Stimulated activated naive CD8-positive, alpha-beta T cell treated with anti-CD3 and anti-CD28 coated beads, Interleukin-15, amount 100 ng/mL, for 72 hours (primary cell): ENCODE measurements at regions not wholly inside any gene's neighbourhood (a gene's known extent, or its start where the extent isn't known, plus 50 kb on each side); places are given as distances from the start of the nearest gene placed in this dataset.

Source experiments
- ATAC-seq: fragments of 150-1000 bp; cut with Tn5 transposase; 2 replicates; pipeline ENCODE4 v1.10.0; 2021; ENCODE audit warnings: mild to moderate bottlenecking, moderate library complexity
- DNase-seq, 2 donors: peaks; one replicate each; pipeline ENCODE4 v3.0.0; 2021 to 2022
- H3K27ac Mint-ChIP-seq, 2 donors: one replicate each; pipeline ENCODE4 v1.8.0; 2022; ENCODE audit warnings: mild to moderate bottlenecking in 2 of 2, mixed read lengths in 2 of 2, moderate library complexity in 2 of 2
- H3K27me3 Mint-ChIP-seq: one replicate; pipeline ENCODE4 v1.8.0; 2022; ENCODE audit warnings: mixed read lengths
- H3K4me1 Mint-ChIP-seq: one replicate; pipeline ENCODE4 v1.8.0; 2022; ENCODE audit warnings: mild to moderate bottlenecking, mixed read lengths
- H3K4me3 Mint-ChIP-seq, 2 donors: one replicate each; pipeline ENCODE4 v1.8.0; 2022; ENCODE audit warnings: mild to moderate bottlenecking in 2 of 2, mixed read lengths in 2 of 2, moderate library complexity in 1 of 2
- H3K9me3 Mint-ChIP-seq, 2 donors: one replicate each; pipeline ENCODE4 v1.8.0; 2022; ENCODE audit warnings: mixed read lengths in 2 of 2

GRCh38 chr4:19729886-19730651, 521.6 kb upstream of the SLIT2 start:
- ATAC-seq (no peak), DNase-seq (no peak)
- no peak overlapping the region for H3K27ac Mint-ChIP-seq
- no peaks in the 10 kb centered on the region for H3K27me3 Mint-ChIP-seq
- no peaks in the 10 kb centered on the region for H3K4me1 Mint-ChIP-seq
- H3K4me3 Mint-ChIP-seq: no peak overlapping the region
- peaks cover 9 to 17% of the 10 kb centered on the region in 2 donors for H3K9me3 Mint-ChIP-seq

DNA sequence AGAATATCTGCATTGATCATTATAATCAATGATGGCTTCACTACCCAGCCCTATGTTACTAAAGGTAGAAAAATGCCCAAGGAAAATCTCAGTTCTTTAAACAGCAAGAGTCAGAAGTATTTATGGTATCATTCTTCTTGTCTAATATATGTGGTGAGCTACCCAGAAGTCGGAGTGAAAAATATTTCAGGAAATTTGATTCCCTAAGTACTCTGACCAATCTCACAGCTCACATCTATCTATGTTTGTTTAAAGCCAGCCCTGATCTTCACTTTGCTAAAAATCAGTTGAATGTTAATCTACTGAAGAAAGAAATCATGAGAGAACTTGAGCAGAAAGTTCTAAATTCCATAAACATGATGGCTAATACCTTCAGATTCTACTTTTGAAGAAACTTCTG, 522.9 kb upstream of the SLIT2 start:
- H3K27ac Mint-ChIP-seq: no peak overlapping the region
- DNase-seq (no peak), ATAC-seq (no peak)
- no peaks in the 10 kb centered on the region for H3K4me1 Mint-ChIP-seq
- peaks cover 5 to 11% of the 10 kb centered on the region in 2 donors for H3K9me3 Mint-ChIP-seq
- H3K4me3 Mint-ChIP-seq: no peak overlapping the region
- H3K27me3 Mint-ChIP-seq: no peaks in the 10 kb centered on the region

DNA sequence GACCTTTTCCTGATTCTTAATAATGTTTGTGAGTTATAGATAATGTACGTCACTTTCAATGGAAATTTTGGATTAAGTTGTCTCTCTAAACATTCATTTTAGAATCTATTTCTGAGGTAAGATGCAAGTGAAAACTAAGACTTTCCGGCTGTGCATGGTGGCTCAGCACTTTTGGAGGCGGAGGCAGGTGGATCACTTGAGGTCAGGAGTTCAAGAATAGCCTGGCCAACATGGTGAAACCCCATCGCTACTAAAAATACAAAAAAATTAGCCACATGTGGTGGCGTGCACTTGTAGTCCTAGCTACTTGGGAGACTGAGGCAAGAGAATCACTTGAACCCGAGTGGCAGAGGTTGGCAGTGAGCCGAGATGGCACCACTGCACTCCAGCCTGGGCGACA, 524.6 kb upstream of the SLIT2 start:
- Mint-ChIP-seq H3K27me3 (no peaks in the 10 kb centered on the region), H3K4me3 (no peak overlapping the region), H3K27ac (no peak overlapping the region), H3K4me1 (no peaks in the 10 kb centered on the region), H3K9me3 (peaks cover 14 to 23% of the 10 kb centered on the region in 2 donors)
- ATAC-seq: no peak
- no peak for DNase-seq

GRCh38 chr4:19725130-19725529, 526.6 kb upstream of the SLIT2 start:
- no peak for DNase-seq
- H3K9me3 Mint-ChIP-seq: peaks cover 17 to 19% of the 10 kb centered on the region in 2 donors

GRCh38 chr4:19722404-19722803, 529.3 kb upstream of the SLIT2 start:
- Mint-ChIP-seq H3K27ac (no peak overlapping the region), H3K27me3 (no peaks in the 10 kb centered on the region), H3K9me3 (peaks cover 12 to 23% of the 10 kb centered on the region in 2 donors), H3K4me3 (no peak overlapping the region), H3K4me1 (no peaks in the 10 kb centered on the region)
- ATAC-seq: no peak
- DNase-seq: no peak

More at GRCh38 chr4:19725130-19725529, 526.6 kb upstream of the SLIT2 start:
- Mint-ChIP-seq H3K4me1 (no peaks in the 10 kb centered on the region), H3K4me3 (no peak overlapping the region), H3K27me3 (no peaks in the 10 kb centered on the region), H3K27ac (no peak overlapping the region)
- ATAC-seq: no peak

DNA sequence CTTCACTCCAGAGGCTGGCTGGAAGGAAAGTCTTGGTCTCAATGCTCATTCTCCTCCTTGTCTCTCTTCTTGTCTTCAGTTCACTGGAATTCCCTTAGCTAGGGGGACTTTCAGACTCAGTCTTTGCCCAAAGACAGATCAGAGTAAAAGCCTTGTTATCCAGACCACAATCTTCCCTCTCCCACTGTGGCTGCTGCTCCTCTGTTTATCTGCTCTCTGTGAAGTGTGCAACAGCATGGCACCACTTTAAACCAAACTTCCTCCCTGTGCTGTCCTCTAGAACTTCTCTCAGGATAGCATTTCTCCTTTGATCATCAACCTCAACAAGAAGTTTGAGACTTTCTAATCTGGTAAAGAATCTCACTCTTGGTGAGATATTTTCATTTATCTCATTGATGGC, 530.1 kb upstream of the SLIT2 start:
- ATAC-seq: no peak
- no peak for DNase-seq
- Mint-ChIP-seq H3K27me3 (no peaks in the 10 kb centered on the region), H3K27ac (no peak overlapping the region), H3K4me3 (no peak overlapping the region), H3K9me3 (peaks cover 12 to 23% of the 10 kb centered on the region in 2 donors), H3K4me1 (no peaks in the 10 kb centered on the region)

GRCh38 chr4:19720610-19721009, 531.1 kb upstream of the SLIT2 start:
- H3K27me3 Mint-ChIP-seq: no peaks in the 10 kb centered on the region
- H3K27ac Mint-ChIP-seq: no peak overlapping the region
- ATAC-seq (no peak), DNase-seq (no peak)
- H3K9me3 Mint-ChIP-seq: peaks cover 12 to 19% of the 10 kb centered on the region in 2 donors
- no peaks in the 10 kb centered on the region for H3K4me1 Mint-ChIP-seq
- no peak overlapping the region for H3K4me3 Mint-ChIP-seq

- Mint-ChIP-seq H3K4me1 (no peaks in the 10 kb centered on the region), H3K4me3 (no peak overlapping the region)
- ATAC-seq: no peak
Measured at GRCh38 chr4:19720190-19720589, 531.5 kb upstream of the SLIT2 start.

GRCh38 chr4:19711871-19712270, 539.8 kb upstream of the SLIT2 start:
- H3K4me3 Mint-ChIP-seq: no peak overlapping the region
- ATAC-seq: no peak
- no peaks in the 10 kb centered on the region for H3K27me3 Mint-ChIP-seq
- peaks cover 18 to 24% of the 10 kb centered on the region in 2 donors for H3K9me3 Mint-ChIP-seq
- no peak overlapping the region for H3K27ac Mint-ChIP-seq
- no peaks in the 10 kb centered on the region for H3K4me1 Mint-ChIP-seq
- no peak for DNase-seq

More at GRCh38 chr4:19720190-19720589, 531.5 kb upstream of the SLIT2 start:
- DNase-seq: no peak
- no peak overlapping the region for H3K27ac Mint-ChIP-seq
- no peaks in the 10 kb centered on the region for H3K27me3 Mint-ChIP-seq
- H3K9me3 Mint-ChIP-seq: peaks cover 12 to 19% of the 10 kb centered on the region in 2 donors

DNA sequence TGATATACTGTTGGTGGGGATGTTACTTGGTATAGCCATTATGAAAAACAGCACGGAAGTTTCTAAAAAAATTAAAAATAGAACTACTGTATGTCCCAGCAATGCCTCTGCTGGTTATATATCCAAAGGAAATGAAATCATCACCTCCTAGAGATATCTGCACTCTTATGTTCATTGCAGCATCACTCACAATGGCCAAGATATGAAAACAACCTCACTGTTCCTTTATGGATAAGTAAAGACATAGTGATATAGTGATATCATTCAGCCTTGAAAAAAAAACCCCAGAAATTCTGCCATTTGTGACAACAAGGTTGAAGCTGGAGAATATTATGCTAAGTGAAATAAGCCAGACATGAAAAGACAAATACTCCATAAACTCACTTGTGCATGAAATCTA, 543.8 kb upstream of the SLIT2 start:
- no peak overlapping the region for H3K4me3 Mint-ChIP-seq
- ATAC-seq (no peak), DNase-seq (no peak)
- no peaks in the 10 kb centered on the region for H3K27me3 Mint-ChIP-seq
- H3K27ac Mint-ChIP-seq: no peak overlapping the region
- H3K9me3 Mint-ChIP-seq: peaks cover 19% of the 10 kb centered on the region in 2 donors
- H3K4me1 Mint-ChIP-seq: no peaks in the 10 kb centered on the region

DNA sequence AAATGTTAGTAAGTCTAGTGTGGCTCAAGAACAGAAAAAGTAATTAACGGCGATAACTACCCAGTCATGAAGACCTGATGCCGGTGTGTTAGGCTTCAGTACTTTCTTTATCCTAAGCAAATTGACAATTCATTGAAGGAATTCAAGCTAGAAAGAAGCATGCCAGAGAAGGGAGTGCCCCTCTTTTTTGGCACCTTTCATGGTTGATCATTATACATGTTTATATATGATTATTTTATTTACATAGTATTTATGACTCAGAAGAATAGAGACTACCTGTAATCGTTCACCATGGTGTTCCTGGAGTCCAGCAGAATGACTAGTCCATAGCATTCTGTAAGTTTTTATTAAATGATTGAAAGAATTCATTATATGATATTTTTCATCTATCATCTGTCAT, 548.3 kb upstream of the SLIT2 start:
- no peak for ATAC-seq
- no peak for DNase-seq
- H3K27ac Mint-ChIP-seq: no peak overlapping the region
- no peaks in the 10 kb centered on the region for H3K27me3 Mint-ChIP-seq
- peaks cover 14 to 19% of the 10 kb centered on the region in 2 donors for H3K9me3 Mint-ChIP-seq
- H3K4me3 Mint-ChIP-seq: no peak overlapping the region
- no peaks in the 10 kb centered on the region for H3K4me1 Mint-ChIP-seq

DNA sequence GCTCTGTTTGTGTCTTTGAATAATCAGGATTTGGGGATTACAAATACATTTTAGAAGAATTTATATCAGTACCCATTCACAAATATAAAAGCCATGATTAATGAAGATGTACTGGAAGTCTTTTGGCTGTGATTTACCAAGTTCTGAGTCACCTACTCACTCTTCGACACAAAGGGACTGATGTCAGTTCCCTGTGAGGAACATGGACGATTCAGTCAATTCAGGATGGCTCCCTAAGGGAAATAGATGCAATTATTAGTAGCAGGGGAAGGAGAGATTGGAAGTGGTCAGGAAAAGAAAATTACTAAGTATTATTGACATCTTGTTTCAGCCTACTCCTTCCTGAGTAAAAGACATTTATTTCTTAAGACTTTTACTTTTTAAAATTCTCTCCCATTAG, 550.7 kb upstream of the SLIT2 start:
- H3K27me3 Mint-ChIP-seq: no peaks in the 10 kb centered on the region
- ATAC-seq (no peak), DNase-seq (no peak)
- no peaks in the 10 kb centered on the region for H3K4me1 Mint-ChIP-seq
- no peak overlapping the region for H3K4me3 Mint-ChIP-seq
- peaks cover 10 to 23% of the 10 kb centered on the region in 2 donors for H3K9me3 Mint-ChIP-seq
- H3K27ac Mint-ChIP-seq: no peak overlapping the region

- H3K4me1 Mint-ChIP-seq: no peaks in the 10 kb centered on the region
- H3K27me3 Mint-ChIP-seq: no peaks in the 10 kb centered on the region
- ATAC-seq: no peak
- H3K4me3 Mint-ChIP-seq: no peak overlapping the region
- H3K27ac Mint-ChIP-seq: no peak overlapping the region
- peaks cover 4 to 21% of the 10 kb centered on the region in 2 donors for H3K9me3 Mint-ChIP-seq
- DNase-seq: no peak
Measured at GRCh38 chr4:19698961-19699360, 552.7 kb upstream of the SLIT2 start.

DNA sequence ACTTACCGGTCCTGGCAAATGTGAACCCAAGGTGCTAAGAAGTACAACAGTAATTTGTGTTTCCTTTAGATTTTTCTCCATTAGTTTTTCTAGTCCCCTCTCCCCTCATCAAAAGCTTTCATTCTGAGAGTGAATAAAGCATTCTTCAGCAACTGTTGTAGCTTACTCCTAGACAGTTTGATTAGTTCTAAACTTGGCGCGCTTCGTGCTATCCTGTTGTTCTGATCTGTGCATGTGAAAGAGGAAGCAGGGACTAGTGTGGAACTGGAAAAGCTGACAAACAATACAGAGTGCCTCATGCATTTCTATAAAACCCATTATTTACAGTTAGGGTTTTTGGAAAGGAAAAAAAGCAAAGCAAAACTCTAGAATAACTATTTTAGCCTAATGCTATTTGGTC, 556.9 kb upstream of the SLIT2 start:
- no peak overlapping the region for H3K27ac Mint-ChIP-seq
- no peak for DNase-seq
- H3K4me1 Mint-ChIP-seq: no peaks in the 10 kb centered on the region
- no peak for ATAC-seq
- peaks cover 0 to 21% of the 10 kb centered on the region in 2 donors for H3K9me3 Mint-ChIP-seq
- H3K4me3 Mint-ChIP-seq: no peak overlapping the region
- H3K27me3 Mint-ChIP-seq: no peaks in the 10 kb centered on the region

DNA sequence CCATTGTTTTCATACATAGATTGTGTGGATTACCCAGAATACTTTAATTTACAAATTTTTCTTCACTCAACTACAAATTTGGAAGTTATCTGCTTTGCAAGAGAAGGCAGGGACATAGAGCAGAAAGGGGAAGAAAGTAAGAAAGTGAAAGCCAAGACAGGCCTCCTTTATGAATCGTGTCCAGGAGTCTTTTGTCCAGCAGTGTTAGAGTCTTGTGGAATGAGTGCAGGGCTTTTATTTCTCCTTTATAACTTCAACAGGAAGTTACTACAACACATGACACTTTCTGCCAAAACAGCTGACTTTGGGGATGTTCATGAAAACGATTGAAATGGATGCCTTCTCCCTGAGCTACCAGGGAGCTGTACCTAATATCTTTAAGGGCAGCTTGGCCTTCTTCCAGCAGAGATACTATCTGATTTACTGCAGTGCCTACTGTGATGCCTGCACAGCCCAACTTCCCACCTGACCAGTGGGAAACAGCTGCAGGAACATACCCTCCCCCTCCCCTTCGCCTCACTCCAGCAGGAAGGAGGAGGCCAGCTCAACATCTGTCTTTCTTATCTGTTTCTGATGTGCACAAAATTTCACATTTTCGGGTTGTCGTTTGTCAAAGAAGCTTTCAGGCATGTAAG, 557.7 kb upstream of the SLIT2 start:
- ATAC-seq (no peak), DNase-seq (no peak)
- Mint-ChIP-seq H3K27ac (no peak overlapping the region), H3K9me3 (peaks cover 0 to 27% of the 10 kb centered on the region in 2 donors), H3K27me3 (no peaks in the 10 kb centered on the region), H3K4me3 (no peak overlapping the region), H3K4me1 (no peaks in the 10 kb centered on the region)

GRCh38 chr4:19689511-19689910, 562.2 kb upstream of the SLIT2 start:
- DNase-seq: no peak

More at GRCh38 chr4:19689511-19689910, 562.2 kb upstream of the SLIT2 start:
- Mint-ChIP-seq H3K27me3 (no peaks in the 10 kb centered on the region), H3K9me3 (peaks cover 9 to 31% of the 10 kb centered on the region in 2 donors), H3K4me3 (no peak overlapping the region), H3K4me1 (no peaks in the 10 kb centered on the region), H3K27ac (no peak overlapping the region)
- no peak for ATAC-seq
